ENCODE measurements at regions not wholly inside any gene's neighbourhood (a gene's known extent, or its start where the extent isn't known, plus 50 kb on each side); places are given as distances from the start of the nearest gene placed in this dataset.

- H3K27me3 Mint-ChIP-seq, result no peaks in the 10 kb centered on the region
- ATAC-seq (no peak), DNase-seq (no peak)
- H3K9me3 Mint-ChIP-seq, result peaks cover 3% of the 10 kb centered on the region
- no peaks in the 10 kb centered on the region for H3K4me1 Mint-ChIP-seq (ENCODE audit: low read depth)
- no peaks in the 10 kb centered on the region for H3K36me3 Mint-ChIP-seq (ENCODE audit: low read depth)
- POLR2A ChIA-PET, result no interaction called here
- intact Hi-C loops (cut with micrococcal nuclease), result no loop called here
- H3K27ac Mint-ChIP-seq, result no peak overlapping the region
- TF ChIP-seq CTCF (IDR thresholded peaks at IDR 0.05), result no peak
- CTCF ChIA-PET, result interaction anchor here (0.6 kb wide), 1 partner anchor 18 kb away, joined by 3 read pairs; no protein-coding TSS in a partner anchor
- no peak overlapping the region for H3K4me3 Mint-ChIP-seq
Observed at GRCh38 chr6:103538381-103538780, 1321.3 kb downstream of the HACE1 start.

GRCh38 chr6:103534814-103535213 lies 1324.9 kb downstream of the HACE1 start:
- Mint-ChIP-seq H3K27ac (no peak overlapping the region), H3K27me3 (no peaks in the 10 kb centered on the region), H3K9me3 (peaks cover 1% of the 10 kb centered on the region), H3K4me3 (no peak overlapping the region), H3K36me3 (ENCODE audit: low read depth) (no peaks in the 10 kb centered on the region), H3K4me1 (ENCODE audit: low read depth) (no peaks in the 10 kb centered on the region)
- ChIA-PET POLR2A (no interaction called here), CTCF (no interaction called here)
- intact Hi-C loops (cut with micrococcal nuclease), result no loop called here
- no peak for ATAC-seq
- no peak for TF ChIP-seq CTCF (IDR thresholded peaks at IDR 0.05)
- no peak for DNase-seq

- H3K4me3 Mint-ChIP-seq, result no peak overlapping the region
- CTCF ChIA-PET, result no interaction called here
- POLR2A ChIA-PET, result no interaction called here
- intact Hi-C loops (cut with micrococcal nuclease), result no loop called here
- H3K27ac Mint-ChIP-seq, result no peak overlapping the region
- ATAC-seq (no peak), DNase-seq (no peak)
- H3K9me3 Mint-ChIP-seq, result peaks cover 1% of the 10 kb centered on the region
- no peaks in the 10 kb centered on the region for H3K4me1 Mint-ChIP-seq (ENCODE audit: low read depth)
- no peak for TF ChIP-seq CTCF (IDR thresholded peaks at IDR 0.05)
- H3K36me3 Mint-ChIP-seq (ENCODE audit: low read depth), result no peaks in the 10 kb centered on the region
- no peaks in the 10 kb centered on the region for H3K27me3 Mint-ChIP-seq
Observed at GRCh38 chr6:103534095-103534494, 1325.6 kb downstream of the HACE1 start.

- Mint-ChIP-seq H3K9me3 (peaks cover 8% of the 10 kb centered on the region), H3K4me3 (no peak overlapping the region), H3K36me3 (ENCODE audit: low read depth) (no peaks in the 10 kb centered on the region), H3K27ac (no peak overlapping the region), H3K4me1 (ENCODE audit: low read depth) (no peaks in the 10 kb centered on the region), H3K27me3 (no peaks in the 10 kb centered on the region)
- no peak for TF ChIP-seq CTCF (IDR thresholded peaks at IDR 0.05)
- intact Hi-C loops (cut with micrococcal nuclease), result no loop called here
- ATAC-seq (no peak), DNase-seq (no peak)
- CTCF ChIA-PET, result no interaction called here
- POLR2A ChIA-PET, result no interaction called here
Observed at GRCh38 chr6:103522045-103522444, 1337.7 kb downstream of the HACE1 start.

GRCh38 chr6:103516336-103516735 lies 1343.4 kb downstream of the HACE1 start:
- Mint-ChIP-seq H3K4me1 (ENCODE audit: low read depth) (no peaks in the 10 kb centered on the region), H3K36me3 (ENCODE audit: low read depth) (no peaks in the 10 kb centered on the region), H3K27me3 (no peaks in the 10 kb centered on the region), H3K4me3 (no peak overlapping the region), H3K9me3 (no peaks in the 10 kb centered on the region), H3K27ac (no peak overlapping the region)
- ChIA-PET POLR2A (no interaction called here), CTCF (no interaction called here)
- no peak for DNase-seq
- ATAC-seq, result no peak
- intact Hi-C loops (cut with micrococcal nuclease), result no loop called here
- no peak for TF ChIP-seq CTCF (IDR thresholded peaks at IDR 0.05)

Data from activated CD8-positive, alpha-beta T cell treated with anti-CD3 and anti-CD28 coated beads for 36 hours (primary cell).